Esophagus muscularis mucosa (tissue), 4 donors: ENCODE measurements at regions not wholly inside any gene's neighbourhood (a gene's known extent, or its start where the extent isn't known, plus 50 kb on each side); places are given as distances from the start of the nearest gene placed in this dataset.

ENCODE experiments used
- DNase-seq: peaks from one replicate; pipeline ENCODE4 v3.0.0-alpha.2; 2017; ENCODE audit errors: extremely low spot score
- H3K27ac ChIP-seq, 4 donors: fragments of 200-600 bp; sonication (generic); replicated peaks in 1 of 4; 1 replicate in 3 of 4; 2 replicates in 1 of 4; pipeline ENCODE4 v1.5.1; 2016 to 2019; ENCODE audit warnings: mild to moderate bottlenecking in 1 of 4
- H3K27me3 ChIP-seq, 4 donors: fragments of 200-600 bp; sonication (generic); one replicate each; pipeline versions ENCODE4 v1.5.1 to v1.6.0; 2016 to 2019
- H3K36me3 ChIP-seq, 4 donors: fragments of 200-600 bp; sonication (generic); one replicate each; pipeline ENCODE4 v1.5.1; 2016 to 2019
- H3K4me1 ChIP-seq, 4 donors: fragments of 200-600 bp; sonication (generic); one replicate each; pipeline ENCODE4 v1.5.1; 2016 to 2019
- H3K4me3 ChIP-seq, 4 donors: fragments of 200-600 bp; sonication (generic); 1 replicate in 2 of 4; 2 replicates in 2 of 4; pipeline ENCODE4 v1.5.1; 2016 to 2019; ENCODE audit warnings: mild to moderate bottlenecking in 4 of 4, moderate library complexity in 1 of 4
- H3K9me3 ChIP-seq, 4 donors: fragments of 200-600 bp; sonication (generic); 1 replicate in 3 of 4; 2 replicates in 1 of 4; pipeline ENCODE4 v1.5.1; 2016 to 2019
- EP300 ChIP-seq: sonication (generic); formaldehyde crosslinking; IDR thresholded peaks from one replicate; pipeline ENCODE4 v1.6.1; 2017; ENCODE audit warnings: antibody characterized with exemption
- POLR2A ChIP-seq: fragments of 450-650 bp; IDR thresholded peaks from one replicate; pipeline ENCODE4 v1.6.1; 2017; ENCODE audit warnings: antibody characterized with exemption, moderate library complexity, mild to moderate bottlenecking, low read depth
- POLR2AphosphoS5 ChIP-seq, 2 donors: sonication (generic); formaldehyde crosslinking; IDR thresholded peaks; one replicate each; pipeline ENCODE4 v1.6.1; 2017; ENCODE audit warnings: antibody characterized with exemption in 2 of 2
- WGBS: methylation state at CpG from one replicate; pipeline ENCODE4 v1.1.5; 2018; 5-methylcytosine and 5-hydroxymethylcytosine counted together
- intact Hi-C: fragments of 100-400 bp; cut with DNase I; formaldehyde crosslinking; loops from one replicate; pipeline ENCODE4 v1.15.1; 2023
- TF ChIP-seq, protein P1 (sequence below), 3 experiments: fragments of 200-600 bp in 2 of 3; fragments of 450-650 bp in 1 of 3; sonication (generic) in 2 of 3; IDR thresholded peaks; one replicate each; pipeline ENCODE4 v1.5.1; 2017 to 2019; ENCODE audit warnings: antibody characterized with exemption in 3 of 3, mild to moderate bottlenecking in 2 of 3, moderate library complexity in 1 of 3

DNA sequence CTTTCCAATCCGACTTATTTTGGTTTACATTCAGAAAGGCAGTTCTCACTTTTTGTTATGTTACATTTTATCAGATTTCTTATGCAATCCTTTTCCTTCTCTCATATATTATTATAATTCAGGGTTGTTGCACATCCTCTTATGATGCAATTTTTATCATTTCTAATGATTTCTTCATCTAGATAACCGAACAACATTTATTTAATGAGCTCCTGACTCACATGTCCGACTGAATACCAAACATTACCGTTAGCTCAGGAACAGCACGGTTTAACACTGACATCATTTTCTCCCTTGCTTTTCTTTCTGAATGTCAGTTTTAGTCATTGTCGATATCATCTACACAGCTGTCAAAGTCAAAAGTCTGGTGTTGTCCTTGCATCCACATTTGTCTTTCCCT lies 199.2 kb downstream of the BCHE start:
- Histone ChIP-seq H3K4me3 (no peak overlapping the region), H3K27ac (no peak overlapping the region), H3K36me3 (no peaks in the 10 kb centered on the region), H3K27me3 (no peaks in the 10 kb centered on the region), H3K4me1 (peaks cover 0 to 22% (median 9%) of the 10 kb centered on the region in 4 donors), H3K9me3 (no peaks in the 10 kb centered on the region)
- intact Hi-C loops: no loop called here
- WGBS: 85% methylated on average over 6 of the region's 6 CpGs
- DNase-seq: no peak
- TF ChIP-seq POLR2A (no peak), EP300 (no peak), POLR2AphosphoS5 (IDR thresholded peaks at IDR 0.05) (no peak)
- TF ChIP-seq, protein P1, sequence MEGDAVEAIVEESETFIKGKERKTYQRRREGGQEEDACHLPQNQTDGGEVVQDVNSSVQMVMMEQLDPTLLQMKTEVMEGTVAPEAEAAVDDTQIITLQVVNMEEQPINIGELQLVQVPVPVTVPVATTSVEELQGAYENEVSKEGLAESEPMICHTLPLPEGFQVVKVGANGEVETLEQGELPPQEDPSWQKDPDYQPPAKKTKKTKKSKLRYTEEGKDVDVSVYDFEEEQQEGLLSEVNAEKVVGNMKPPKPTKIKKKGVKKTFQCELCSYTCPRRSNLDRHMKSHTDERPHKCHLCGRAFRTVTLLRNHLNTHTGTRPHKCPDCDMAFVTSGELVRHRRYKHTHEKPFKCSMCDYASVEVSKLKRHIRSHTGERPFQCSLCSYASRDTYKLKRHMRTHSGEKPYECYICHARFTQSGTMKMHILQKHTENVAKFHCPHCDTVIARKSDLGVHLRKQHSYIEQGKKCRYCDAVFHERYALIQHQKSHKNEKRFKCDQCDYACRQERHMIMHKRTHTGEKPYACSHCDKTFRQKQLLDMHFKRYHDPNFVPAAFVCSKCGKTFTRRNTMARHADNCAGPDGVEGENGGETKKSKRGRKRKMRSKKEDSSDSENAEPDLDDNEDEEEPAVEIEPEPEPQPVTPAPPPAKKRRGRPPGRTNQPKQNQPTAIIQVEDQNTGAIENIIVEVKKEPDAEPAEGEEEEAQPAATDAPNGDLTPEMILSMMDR (IDR thresholded peaks at IDR 0.05): no peak

DNA sequence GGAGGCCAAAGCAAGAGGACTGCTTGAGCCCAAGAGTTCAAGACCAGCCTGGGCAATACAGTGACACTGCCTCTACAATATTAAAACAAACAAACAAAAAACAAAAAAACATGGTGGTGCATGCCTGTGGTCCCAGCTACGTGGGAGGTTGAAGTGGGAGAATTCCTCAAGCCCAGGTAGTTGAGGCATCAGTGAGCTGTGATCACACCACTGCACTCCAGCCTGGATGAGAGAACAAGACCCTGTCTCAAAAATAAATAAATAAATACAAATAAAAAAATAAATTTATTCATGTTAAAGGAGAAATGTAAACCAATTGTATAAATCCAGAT lies 200.6 kb downstream of the BCHE start:
- Histone ChIP-seq H3K4me3 (no peak overlapping the region), H3K36me3 (no peaks in the 10 kb centered on the region), H3K27me3 (no peaks in the 10 kb centered on the region), H3K4me1 (peaks cover 0 to 10% (median 2%) of the 10 kb centered on the region in 4 donors), H3K27ac (no peak overlapping the region), H3K9me3 (no peaks in the 10 kb centered on the region)
- 93% methylated on average over 1 of the region's 1 CpG for WGBS
- no peak for TF ChIP-seq POLR2A
- no peak for TF ChIP-seq POLR2AphosphoS5 (IDR thresholded peaks at IDR 0.05)
- TF ChIP-seq EP300: no peak
- TF ChIP-seq, protein P1 (IDR thresholded peaks at IDR 0.05): no peak
- intact Hi-C loops: no loop called here
- DNase-seq: no peak

DNA sequence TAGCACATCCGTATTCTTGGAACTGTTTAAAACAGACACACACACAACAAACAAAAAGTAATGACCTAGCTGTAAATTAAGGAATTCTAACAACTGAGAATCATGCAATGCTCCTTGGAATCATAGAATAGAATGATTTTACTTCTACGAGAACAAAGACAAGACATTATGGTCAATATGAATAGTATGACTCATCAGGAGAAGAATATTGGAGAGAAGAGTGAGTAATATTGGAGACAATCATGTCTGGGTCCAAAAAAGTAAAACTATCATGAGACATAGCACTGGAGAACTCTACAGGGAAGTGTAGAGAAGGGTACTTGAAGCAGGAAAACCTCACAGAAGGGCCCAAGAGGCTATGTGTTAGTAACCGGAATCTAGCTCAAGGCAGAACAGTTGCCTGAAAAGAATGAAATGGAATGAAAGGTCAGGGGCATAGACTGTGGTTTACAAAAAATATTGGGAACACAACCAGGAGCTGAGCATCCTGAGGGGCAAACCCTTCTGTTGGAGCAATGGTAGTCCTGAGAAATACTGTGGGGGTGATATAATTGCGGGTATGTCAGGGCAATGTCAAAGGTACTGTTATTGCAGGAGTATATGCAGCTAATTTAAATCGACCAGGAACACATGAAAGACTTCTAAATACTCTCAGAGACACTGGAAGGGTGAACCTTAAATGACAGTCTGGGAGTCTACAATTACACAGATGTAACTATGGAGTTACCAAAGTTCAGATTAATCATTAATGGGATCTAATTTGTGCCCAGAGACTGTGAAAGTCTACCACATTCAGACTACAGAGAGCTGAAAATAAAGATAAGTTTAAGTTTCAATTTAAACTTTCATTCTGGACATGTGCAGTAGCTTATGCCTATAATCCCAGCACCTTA lies 201.2 kb downstream of the BCHE start:
- DNase-seq: no peak
- H3K36me3 ChIP-seq: no peaks in the 10 kb centered on the region
- H3K4me1 ChIP-seq: peaks cover 0 to 7% (median 1%) of the 10 kb centered on the region in 4 donors
- WGBS: 88% methylated on average over 5 of the region's 5 CpGs
- no peaks in the 10 kb centered on the region for H3K27me3 ChIP-seq
- intact Hi-C loops: no loop called here
- no peak overlapping the region for H3K4me3 ChIP-seq
- no peaks in the 10 kb centered on the region for H3K9me3 ChIP-seq
- H3K27ac ChIP-seq: no peak overlapping the region
- TF ChIP-seq POLR2AphosphoS5 (IDR thresholded peaks at IDR 0.05): no peak
- TF ChIP-seq, protein P1 (IDR thresholded peaks at IDR 0.05): no peak
- no peak for TF ChIP-seq EP300
- TF ChIP-seq POLR2A: no peak

DNA sequence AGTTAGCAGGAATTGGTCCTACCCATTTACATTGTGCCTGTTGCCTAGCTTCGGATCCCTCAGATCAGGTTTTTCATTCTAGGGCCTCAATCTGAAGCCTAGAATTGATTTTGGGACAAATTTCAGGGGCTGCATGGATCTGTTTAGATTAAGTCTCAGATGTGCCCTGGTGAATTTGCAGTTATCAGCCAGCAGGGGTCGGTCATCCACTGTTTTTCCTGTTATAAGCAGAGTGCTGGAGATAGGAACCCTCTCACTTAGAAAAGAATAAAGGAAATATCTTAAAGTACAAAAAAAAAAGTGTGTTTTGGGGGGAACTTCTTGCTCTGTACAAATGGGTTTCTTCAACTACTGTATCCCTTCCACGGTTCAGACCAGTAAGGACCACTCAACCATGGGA lies 212.5 kb downstream of the BCHE start:
- peaks cover 0 to 13% (median 0%) of the 10 kb centered on the region in 4 donors for H3K9me3 ChIP-seq
- 83% methylated on average over 3 of the region's 3 CpGs for WGBS
- no peaks in the 10 kb centered on the region for H3K27me3 ChIP-seq
- H3K36me3 ChIP-seq: no peaks in the 10 kb centered on the region
- DNase-seq: no peak
- no peaks in the 10 kb centered on the region for H3K4me1 ChIP-seq
- H3K4me3 ChIP-seq: no peak overlapping the region
- intact Hi-C loops: no loop called here
- TF ChIP-seq POLR2A (no peak), EP300 (no peak), POLR2AphosphoS5 (IDR thresholded peaks at IDR 0.05) (no peak)
- TF ChIP-seq, protein P1 (IDR thresholded peaks at IDR 0.05): no peak
- H3K27ac ChIP-seq: no peak overlapping the region

DNA sequence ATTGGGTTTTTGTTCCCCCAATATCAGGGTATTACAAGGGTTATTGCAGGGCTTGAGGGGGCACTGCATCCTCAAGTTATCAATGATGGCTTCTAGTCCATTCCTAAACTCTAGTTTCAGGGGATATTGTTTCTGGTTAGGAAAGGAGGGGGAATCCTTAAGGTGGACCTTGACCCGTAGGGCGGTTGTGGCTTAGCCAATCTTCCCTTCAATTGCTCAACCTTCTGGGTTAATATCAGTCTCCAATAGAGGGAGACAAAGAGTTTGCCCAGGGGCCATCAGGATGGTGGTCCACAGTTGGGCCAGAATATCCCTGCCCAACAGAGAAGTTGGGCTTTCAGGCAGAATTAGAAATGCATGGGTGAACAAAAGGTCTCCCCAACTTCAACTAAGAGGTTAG lies 214.9 kb downstream of the BCHE start:
- intact Hi-C loops: no loop called here
- H3K27me3 ChIP-seq: no peaks in the 10 kb centered on the region
- no peak overlapping the region for H3K4me3 ChIP-seq
- TF ChIP-seq, protein P1 (IDR thresholded peaks at IDR 0.05): no peak
- TF ChIP-seq EP300: no peak
- no peak for TF ChIP-seq POLR2AphosphoS5 (IDR thresholded peaks at IDR 0.05)
- TF ChIP-seq POLR2A: no peak
- 100% methylated on average over 2 of the region's 2 CpGs for WGBS
- H3K27ac ChIP-seq: no peak overlapping the region
- DNase-seq: no peak
- no peaks in the 10 kb centered on the region for H3K4me1 ChIP-seq
- peaks cover 0 to 13% (median 0%) of the 10 kb centered on the region in 4 donors for H3K9me3 ChIP-seq
- no peaks in the 10 kb centered on the region for H3K36me3 ChIP-seq
